ENCODE measurements at regions not wholly inside any gene's neighbourhood (a gene's known extent, or its start where the extent isn't known, plus 50 kb on each side); places are given as distances from the start of the nearest gene placed in this dataset.

DNA sequence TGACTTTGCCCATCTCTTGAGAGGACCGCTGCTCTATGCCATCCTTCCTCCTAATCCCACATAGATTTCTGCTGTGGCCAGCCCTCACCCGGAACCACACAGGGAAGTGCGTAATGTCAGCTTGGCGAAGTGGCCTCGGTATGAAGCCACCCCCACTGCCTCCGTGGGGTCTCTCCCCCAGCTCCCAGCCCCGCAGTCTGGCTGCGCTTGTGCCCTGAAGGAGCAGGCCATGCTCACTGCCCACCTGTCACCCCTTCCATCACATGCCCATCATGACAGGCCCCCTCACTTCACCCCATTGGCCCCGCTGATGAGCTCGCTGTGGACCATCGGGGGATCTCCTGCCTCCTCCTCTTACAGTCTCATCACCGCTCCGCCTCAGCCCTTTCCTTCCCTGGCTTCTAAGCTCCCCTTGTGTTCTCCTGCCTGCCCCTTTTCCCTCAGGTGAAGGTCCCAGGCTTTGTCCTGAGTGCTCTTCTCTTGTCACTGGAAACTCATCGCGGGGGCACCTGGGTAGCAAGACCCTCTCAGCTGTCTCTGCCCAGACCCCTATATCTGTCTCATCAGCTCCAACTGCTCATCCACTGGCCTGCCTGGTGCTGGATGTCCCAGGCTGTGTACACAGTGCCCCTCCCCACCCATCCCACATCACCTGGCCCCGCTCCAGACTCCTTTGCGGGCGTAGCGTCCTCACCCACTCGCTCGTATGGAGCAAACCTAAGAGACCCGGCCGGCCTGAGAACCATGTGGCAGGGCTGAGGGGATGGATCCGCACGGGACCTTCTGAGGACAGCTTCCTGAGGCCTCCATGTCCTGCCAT is 81.7 kb downstream of the GLI2 start:
- no peak for TF ChIP-seq POLR2A (IDR thresholded peaks at IDR 0.05; ENCODE audit: extremely low read depth, insufficient read length)
- no peak for TF ChIP-seq MYC (IDR thresholded peaks at IDR 0.05; ENCODE audit: low read depth, low read length)
- TF ChIP-seq, protein P1, sequence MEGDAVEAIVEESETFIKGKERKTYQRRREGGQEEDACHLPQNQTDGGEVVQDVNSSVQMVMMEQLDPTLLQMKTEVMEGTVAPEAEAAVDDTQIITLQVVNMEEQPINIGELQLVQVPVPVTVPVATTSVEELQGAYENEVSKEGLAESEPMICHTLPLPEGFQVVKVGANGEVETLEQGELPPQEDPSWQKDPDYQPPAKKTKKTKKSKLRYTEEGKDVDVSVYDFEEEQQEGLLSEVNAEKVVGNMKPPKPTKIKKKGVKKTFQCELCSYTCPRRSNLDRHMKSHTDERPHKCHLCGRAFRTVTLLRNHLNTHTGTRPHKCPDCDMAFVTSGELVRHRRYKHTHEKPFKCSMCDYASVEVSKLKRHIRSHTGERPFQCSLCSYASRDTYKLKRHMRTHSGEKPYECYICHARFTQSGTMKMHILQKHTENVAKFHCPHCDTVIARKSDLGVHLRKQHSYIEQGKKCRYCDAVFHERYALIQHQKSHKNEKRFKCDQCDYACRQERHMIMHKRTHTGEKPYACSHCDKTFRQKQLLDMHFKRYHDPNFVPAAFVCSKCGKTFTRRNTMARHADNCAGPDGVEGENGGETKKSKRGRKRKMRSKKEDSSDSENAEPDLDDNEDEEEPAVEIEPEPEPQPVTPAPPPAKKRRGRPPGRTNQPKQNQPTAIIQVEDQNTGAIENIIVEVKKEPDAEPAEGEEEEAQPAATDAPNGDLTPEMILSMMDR (IDR thresholded peaks at IDR 0.05; ENCODE audit: low read depth, low read length), result no peak
- TF ChIP-seq, protein P2, sequence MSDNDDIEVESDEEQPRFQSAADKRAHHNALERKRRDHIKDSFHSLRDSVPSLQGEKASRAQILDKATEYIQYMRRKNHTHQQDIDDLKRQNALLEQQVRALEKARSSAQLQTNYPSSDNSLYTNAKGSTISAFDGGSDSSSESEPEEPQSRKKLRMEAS (IDR thresholded peaks at IDR 0.05; ENCODE audit: low read depth, low read length), result no peak

Measured in NB4 (cell line).